Thyroid gland (tissue), 4 donors: ENCODE measurements at regions not wholly inside any gene's neighbourhood (a gene's known extent, or its start where the extent isn't known, plus 50 kb on each side); places are given as distances from the start of the nearest gene placed in this dataset.

ENCODE experiments used
- CTCF ChIP-seq, 6 experiments: fragments of 200-600 bp in 3 of 6; fragments of 450-650 bp in 3 of 6; sonication (generic) in 3 of 6; IDR thresholded peaks; one replicate each; pipeline ENCODE4 v1.5.1; 2016 to 2019; ENCODE audit warnings: antibody characterized with exemption in 6 of 6, mild to moderate bottlenecking in 2 of 6, inconsistent platforms in 1 of 6, moderate library complexity in 1 of 6
- POLR2A ChIP-seq, 2 donors: fragments of 450-650 bp; IDR thresholded peaks; one replicate each; pipeline ENCODE4 v1.6.1; 2017; ENCODE audit warnings: antibody characterized with exemption in 2 of 2, mild to moderate bottlenecking in 2 of 2, moderate library complexity in 1 of 2

- TF ChIP-seq CTCF (IDR thresholded peaks at IDR 0.05), result no peak
- no peak for TF ChIP-seq POLR2A (IDR thresholded peaks at IDR 0.05)
Observed at GRCh38 chr11:33533386-33534052, 167.1 kb downstream of the C11orf91 start.
